GM23338 (cell line): ENCODE measurements at regions not wholly inside any gene's neighbourhood (a gene's known extent, or its start where the extent isn't known, plus 50 kb on each side); places are given as distances from the start of the nearest gene placed in this dataset.
"Not testable (repeated sequence)": the region's sequence is repeated elsewhere in the genome, so short reads cannot be mapped to it uniquely, and the experiment has no call there.

Source experiments
- CTCF ChIP-seq, 2 experiments: fragments of 200-600 bp in 1 of 2; sonication (generic) in 1 of 2; conservative IDR thresholded peaks; 2 replicates each; pipeline versions ENCODE4 v1.5.1 to v1.6.1; 2016 to 2017; ENCODE audit warnings: antibody characterized with exemption in 2 of 2, low read depth in 2 of 2, mild to moderate bottlenecking in 2 of 2, moderate library complexity in 1 of 2
- EZH2 ChIP-seq: fragments of 200-600 bp; sonication (generic); IDR thresholded peaks from one replicate; pipeline ENCODE4 v1.8.0; 2017; ENCODE audit warnings: antibody characterized with exemption, mild to moderate bottlenecking, low read depth; ENCODE audit not compliant: unreplicated experiment
- EZH2phosphoT487 ChIP-seq: fragments of 200-600 bp; sonication (generic); IDR thresholded peaks from one replicate; pipeline ENCODE4 v1.8.1; 2018; ENCODE audit warnings: antibody characterized with exemption; ENCODE audit not compliant: unreplicated experiment
- REST ChIP-seq: IDR thresholded peaks from one replicate; pipeline ENCODE4 v1.6.1; 2018; ENCODE audit warnings: antibody characterized with exemption; ENCODE audit not compliant: unreplicated experiment

- TF ChIP-seq CTCF (conservative IDR thresholded peaks at IDR 0.05; ENCODE audit: low read depth in 2 of 2); EZH2phosphoT487; REST; EZH2: not testable (repeated sequence)
Observed at GRCh38 chr13:23967792-23968191, 70.5 kb upstream of the C1QTNF9B start.
